ENCODE measurements at regions not wholly inside any gene's neighbourhood (a gene's known extent, or its start where the extent isn't known, plus 50 kb on each side); places are given as distances from the start of the nearest gene placed in this dataset.

DNA sequence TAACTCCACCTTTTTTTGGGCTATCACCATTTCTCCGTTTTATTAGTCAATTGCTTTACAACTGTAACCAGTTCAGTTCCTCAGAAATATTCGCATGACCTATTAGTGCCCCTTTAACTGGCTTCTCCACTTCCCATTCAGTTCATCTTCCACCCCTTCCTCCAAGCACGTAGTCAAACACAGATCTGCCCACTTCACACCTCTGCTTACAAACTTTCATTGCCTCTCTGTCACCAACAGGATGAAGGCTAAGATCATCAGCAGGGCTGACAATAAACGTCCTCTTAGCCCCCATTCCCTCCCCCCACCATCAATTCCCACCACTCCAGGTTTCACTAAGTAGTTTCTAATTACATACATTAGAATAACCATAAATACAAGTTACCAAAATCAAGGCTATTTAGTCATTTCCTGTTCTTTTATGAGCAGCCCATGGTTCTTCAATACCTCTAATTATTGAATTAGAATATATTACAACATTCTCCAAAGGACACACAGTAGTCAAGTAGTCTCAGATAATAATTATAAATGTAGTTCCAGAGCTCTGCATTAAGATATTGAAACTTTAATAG is 95.7 kb downstream of the SPRY2 start:
- Histone ChIP-seq H3F3A (replicated peaks; ENCODE audit: low read depth) (no peaks in the 10 kb centered on the region), H3K9me2 (ENCODE audit: insufficient read depth) (no peaks in the 10 kb centered on the region), H3K4me2 (no peak overlapping the region), H4K20me1 (replicated peaks; ENCODE audit: insufficient read depth) (no peaks in the 10 kb centered on the region), H3K4me1 (ENCODE audit: insufficient read depth) (peaks cover 15% of the 10 kb centered on the region), H3K27me3 (ENCODE audit: insufficient read depth) (no peaks in the 10 kb centered on the region), H3K4me3 (no peak overlapping the region), H2AFZ (no peak overlapping the region), H3K79me2 (replicated peaks; ENCODE audit: insufficient read depth) (no peaks in the 10 kb centered on the region), H3K27ac (ENCODE audit: low read depth) (no peak overlapping the region), H3K36me3 (ENCODE audit: insufficient read depth) (no peaks in the 10 kb centered on the region)
- Mint-ChIP-seq H3K27me3 (ENCODE audit: insufficient read depth, low read depth, poor library complexity) (no peaks in the 10 kb centered on the region), H3K36me3 (ENCODE audit: low read depth) (no peaks in the 10 kb centered on the region), H3K27ac (no peak overlapping the region), H3K9me3 (no peaks in the 10 kb centered on the region; the same call in 2 of the 3 replicates), H3K4me1 (peaks cover 14% of the 10 kb centered on the region), H3K4me3 (no peak overlapping the region)
- no peak for ATAC-seq
- DNase-seq (ENCODE audit: low spot score): no peak
- TF ChIP-seq POLR2AphosphoS5 (IDR thresholded peaks at IDR 0.05; ENCODE audit: low read depth) (no peak), STAT1 (IDR thresholded peaks at IDR 0.05; ENCODE audit: unreplicated experiment) (no peak), CREB1 (CRISPR knock-in tag; IDR thresholded peaks at IDR 0.05; ENCODE audit: low read depth) (no peak), NANOG (IDR thresholded peaks at IDR 0.05; ENCODE audit: borderline replicate concordance) (no peak), JUNB (IDR thresholded peaks at IDR 0.05; ENCODE audit: unreplicated experiment) (no peak), EZH2phosphoT487 (IDR thresholded peaks at IDR 0.05; ENCODE audit: unreplicated experiment) (no peak), ZNF331 (CRISPR knock-in tag; IDR thresholded peaks at IDR 0.05; ENCODE audit: low read depth) (no peak), ZNF114 (CRISPR knock-in tag; IDR thresholded peaks at IDR 0.05) (no peak)
- TF ChIP-seq, protein P1, sequence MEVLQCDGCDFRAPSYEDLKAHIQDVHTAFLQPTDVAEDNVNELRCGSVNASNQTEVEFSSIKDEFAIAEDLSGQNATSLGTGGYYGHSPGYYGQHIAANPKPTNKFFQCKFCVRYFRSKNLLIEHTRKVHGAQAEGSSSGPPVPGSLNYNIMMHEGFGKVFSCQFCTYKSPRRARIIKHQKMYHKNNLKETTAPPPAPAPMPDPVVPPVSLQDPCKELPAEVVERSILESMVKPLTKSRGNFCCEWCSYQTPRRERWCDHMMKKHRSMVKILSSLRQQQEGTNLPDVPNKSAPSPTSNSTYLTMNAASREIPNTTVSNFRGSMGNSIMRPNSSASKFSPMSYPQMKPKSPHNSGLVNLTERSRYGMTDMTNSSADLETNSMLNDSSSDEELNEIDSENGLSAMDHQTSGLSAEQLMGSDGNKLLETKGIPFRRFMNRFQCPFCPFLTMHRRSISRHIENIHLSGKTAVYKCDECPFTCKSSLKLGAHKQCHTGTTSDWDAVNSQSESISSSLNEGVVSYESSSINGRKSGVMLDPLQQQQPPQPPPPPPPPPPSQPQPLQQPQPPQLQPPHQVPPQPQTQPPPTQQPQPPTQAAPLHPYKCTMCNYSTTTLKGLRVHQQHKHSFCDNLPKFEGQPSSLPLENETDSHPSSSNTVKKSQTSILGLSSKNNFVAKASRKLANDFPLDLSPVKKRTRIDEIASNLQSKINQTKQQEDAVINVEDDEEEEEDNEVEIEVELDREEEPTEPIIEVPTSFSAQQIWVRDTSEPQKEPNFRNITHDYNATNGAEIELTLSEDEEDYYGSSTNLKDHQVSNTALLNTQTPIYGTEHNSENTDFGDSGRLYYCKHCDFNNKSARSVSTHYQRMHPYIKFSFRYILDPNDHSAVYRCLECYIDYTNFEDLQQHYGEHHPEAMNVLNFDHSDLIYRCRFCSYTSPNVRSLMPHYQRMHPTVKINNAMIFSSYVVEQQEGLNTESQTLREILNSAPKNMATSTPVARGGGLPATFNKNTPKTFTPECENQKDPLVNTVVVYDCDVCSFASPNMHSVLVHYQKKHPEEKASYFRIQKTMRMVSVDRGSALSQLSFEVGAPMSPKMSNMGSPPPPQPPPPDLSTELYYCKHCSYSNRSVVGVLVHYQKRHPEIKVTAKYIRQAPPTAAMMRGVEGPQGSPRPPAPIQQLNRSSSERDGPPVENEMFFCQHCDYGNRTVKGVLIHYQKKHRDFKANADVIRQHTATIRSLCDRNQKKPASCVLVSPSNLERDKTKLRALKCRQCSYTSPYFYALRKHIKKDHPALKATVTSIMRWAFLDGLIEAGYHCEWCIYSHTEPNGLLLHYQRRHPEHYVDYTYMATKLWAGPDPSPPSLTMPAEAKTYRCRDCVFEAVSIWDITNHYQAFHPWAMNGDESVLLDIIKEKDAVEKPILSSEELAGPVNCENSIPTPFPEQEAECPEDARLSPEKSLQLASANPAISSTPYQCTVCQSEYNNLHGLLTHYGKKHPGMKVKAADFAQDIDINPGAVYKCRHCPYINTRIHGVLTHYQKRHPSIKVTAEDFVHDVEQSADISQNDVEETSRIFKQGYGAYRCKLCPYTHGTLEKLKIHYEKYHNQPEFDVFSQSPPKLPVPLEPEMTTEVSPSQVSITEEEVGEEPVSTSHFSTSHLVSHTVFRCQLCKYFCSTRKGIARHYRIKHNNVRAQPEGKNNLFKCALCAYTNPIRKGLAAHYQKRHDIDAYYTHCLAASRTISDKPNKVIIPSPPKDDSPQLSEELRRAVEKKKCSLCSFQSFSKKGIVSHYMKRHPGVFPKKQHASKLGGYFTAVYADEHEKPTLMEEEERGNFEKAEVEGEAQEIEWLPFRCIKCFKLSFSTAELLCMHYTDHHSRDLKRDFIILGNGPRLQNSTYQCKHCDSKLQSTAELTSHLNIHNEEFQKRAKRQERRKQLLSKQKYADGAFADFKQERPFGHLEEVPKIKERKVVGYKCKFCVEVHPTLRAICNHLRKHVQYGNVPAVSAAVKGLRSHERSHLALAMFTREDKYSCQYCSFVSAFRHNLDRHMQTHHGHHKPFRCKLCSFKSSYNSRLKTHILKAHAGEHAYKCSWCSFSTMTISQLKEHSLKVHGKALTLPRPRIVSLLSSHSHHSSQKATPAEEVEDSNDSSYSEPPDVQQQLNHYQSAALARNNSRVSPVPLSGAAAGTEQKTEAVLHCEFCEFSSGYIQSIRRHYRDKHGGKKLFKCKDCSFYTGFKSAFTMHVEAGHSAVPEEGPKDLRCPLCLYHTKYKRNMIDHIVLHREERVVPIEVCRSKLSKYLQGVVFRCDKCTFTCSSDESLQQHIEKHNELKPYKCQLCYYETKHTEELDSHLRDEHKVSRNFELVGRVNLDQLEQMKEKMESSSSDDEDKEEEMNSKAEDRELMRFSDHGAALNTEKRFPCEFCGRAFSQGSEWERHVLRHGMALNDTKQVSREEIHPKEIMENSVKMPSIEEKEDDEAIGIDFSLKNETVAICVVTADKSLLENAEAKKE (CRISPR knock-in tag; IDR thresholded peaks at IDR 0.05): no peak
- TF ChIP-seq, protein P2, sequence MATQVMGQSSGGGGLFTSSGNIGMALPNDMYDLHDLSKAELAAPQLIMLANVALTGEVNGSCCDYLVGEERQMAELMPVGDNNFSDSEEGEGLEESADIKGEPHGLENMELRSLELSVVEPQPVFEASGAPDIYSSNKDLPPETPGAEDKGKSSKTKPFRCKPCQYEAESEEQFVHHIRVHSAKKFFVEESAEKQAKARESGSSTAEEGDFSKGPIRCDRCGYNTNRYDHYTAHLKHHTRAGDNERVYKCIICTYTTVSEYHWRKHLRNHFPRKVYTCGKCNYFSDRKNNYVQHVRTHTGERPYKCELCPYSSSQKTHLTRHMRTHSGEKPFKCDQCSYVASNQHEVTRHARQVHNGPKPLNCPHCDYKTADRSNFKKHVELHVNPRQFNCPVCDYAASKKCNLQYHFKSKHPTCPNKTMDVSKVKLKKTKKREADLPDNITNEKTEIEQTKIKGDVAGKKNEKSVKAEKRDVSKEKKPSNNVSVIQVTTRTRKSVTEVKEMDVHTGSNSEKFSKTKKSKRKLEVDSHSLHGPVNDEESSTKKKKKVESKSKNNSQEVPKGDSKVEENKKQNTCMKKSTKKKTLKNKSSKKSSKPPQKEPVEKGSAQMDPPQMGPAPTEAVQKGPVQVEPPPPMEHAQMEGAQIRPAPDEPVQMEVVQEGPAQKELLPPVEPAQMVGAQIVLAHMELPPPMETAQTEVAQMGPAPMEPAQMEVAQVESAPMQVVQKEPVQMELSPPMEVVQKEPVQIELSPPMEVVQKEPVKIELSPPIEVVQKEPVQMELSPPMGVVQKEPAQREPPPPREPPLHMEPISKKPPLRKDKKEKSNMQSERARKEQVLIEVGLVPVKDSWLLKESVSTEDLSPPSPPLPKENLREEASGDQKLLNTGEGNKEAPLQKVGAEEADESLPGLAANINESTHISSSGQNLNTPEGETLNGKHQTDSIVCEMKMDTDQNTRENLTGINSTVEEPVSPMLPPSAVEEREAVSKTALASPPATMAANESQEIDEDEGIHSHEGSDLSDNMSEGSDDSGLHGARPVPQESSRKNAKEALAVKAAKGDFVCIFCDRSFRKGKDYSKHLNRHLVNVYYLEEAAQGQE (IDR thresholded peaks at IDR 0.05; ENCODE audit: unreplicated experiment): no peak
- TF ChIP-seq, protein P3, sequence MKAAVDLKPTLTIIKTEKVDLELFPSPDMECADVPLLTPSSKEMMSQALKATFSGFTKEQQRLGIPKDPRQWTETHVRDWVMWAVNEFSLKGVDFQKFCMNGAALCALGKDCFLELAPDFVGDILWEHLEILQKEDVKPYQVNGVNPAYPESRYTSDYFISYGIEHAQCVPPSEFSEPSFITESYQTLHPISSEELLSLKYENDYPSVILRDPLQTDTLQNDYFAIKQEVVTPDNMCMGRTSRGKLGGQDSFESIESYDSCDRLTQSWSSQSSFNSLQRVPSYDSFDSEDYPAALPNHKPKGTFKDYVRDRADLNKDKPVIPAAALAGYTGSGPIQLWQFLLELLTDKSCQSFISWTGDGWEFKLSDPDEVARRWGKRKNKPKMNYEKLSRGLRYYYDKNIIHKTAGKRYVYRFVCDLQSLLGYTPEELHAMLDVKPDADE (IDR thresholded peaks at IDR 0.05): no peak
- TF ChIP-seq, protein P4, sequence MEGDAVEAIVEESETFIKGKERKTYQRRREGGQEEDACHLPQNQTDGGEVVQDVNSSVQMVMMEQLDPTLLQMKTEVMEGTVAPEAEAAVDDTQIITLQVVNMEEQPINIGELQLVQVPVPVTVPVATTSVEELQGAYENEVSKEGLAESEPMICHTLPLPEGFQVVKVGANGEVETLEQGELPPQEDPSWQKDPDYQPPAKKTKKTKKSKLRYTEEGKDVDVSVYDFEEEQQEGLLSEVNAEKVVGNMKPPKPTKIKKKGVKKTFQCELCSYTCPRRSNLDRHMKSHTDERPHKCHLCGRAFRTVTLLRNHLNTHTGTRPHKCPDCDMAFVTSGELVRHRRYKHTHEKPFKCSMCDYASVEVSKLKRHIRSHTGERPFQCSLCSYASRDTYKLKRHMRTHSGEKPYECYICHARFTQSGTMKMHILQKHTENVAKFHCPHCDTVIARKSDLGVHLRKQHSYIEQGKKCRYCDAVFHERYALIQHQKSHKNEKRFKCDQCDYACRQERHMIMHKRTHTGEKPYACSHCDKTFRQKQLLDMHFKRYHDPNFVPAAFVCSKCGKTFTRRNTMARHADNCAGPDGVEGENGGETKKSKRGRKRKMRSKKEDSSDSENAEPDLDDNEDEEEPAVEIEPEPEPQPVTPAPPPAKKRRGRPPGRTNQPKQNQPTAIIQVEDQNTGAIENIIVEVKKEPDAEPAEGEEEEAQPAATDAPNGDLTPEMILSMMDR (conservative IDR thresholded peaks at IDR 0.05; ENCODE audit: low read depth in 2 of 2): no peak

Measured in GM23338 (cell line).